Uterus (tissue), 3 donors: ENCODE measurements at regions not wholly inside any gene's neighbourhood (a gene's known extent, or its start where the extent isn't known, plus 50 kb on each side); places are given as distances from the start of the nearest gene placed in this dataset.

Experiments used
- DNase-seq, 2 donors: peaks; one replicate each; pipeline ENCODE4 v3.0.0-alpha.2; 2019 to 2020
- H3K27ac ChIP-seq, 2 donors: fragments of 200-600 bp; sonication (generic); 1 replicate in 1 of 2; 2 replicates in 1 of 2; pipeline ENCODE4 v1.5.1; 2016 to 2018
- H3K27me3 ChIP-seq, 2 donors: fragments of 200-600 bp; sonication (generic); one replicate each; pipeline ENCODE4 v1.5.1; 2018 to 2019; ENCODE audit warnings: control low read depth in 1 of 2
- H3K36me3 ChIP-seq, 2 donors: fragments of 200-600 bp; sonication (generic); one replicate each; pipeline ENCODE4 v1.5.1; 2019; ENCODE audit warnings: control low read depth in 1 of 2
- H3K4me1 ChIP-seq, 2 donors: fragments of 200-600 bp; sonication (generic); one replicate each; pipeline ENCODE4 v1.5.1; 2018 to 2019; ENCODE audit warnings: control low read depth in 1 of 2
- H3K4me3 ChIP-seq, 2 donors: fragments of 200-600 bp; sonication (generic); 1 replicate in 1 of 2; 2 replicates in 1 of 2; pipeline ENCODE4 v1.5.1; 2018 to 2019; ENCODE audit warnings: mild to moderate bottlenecking in 1 of 2
- H3K9me3 ChIP-seq, 2 donors: fragments of 200-600 bp; sonication (generic); one replicate each; pipeline ENCODE4 v1.5.1; 2019; ENCODE audit warnings: control low read depth in 1 of 2
- CTCF ChIP-seq, 4 experiments: fragments of 200-600 bp in 2 of 4; fragments of 450-650 bp in 2 of 4; sonication (generic) in 2 of 4; IDR thresholded peaks; one replicate each; pipeline ENCODE4 v1.5.1; 2016 to 2019; ENCODE audit warnings: antibody characterized with exemption in 4 of 4, mild to moderate bottlenecking in 2 of 4, moderate library complexity in 1 of 4
- POLR2A ChIP-seq, 2 donors: fragments of 450-650 bp; IDR thresholded peaks; one replicate each; pipeline ENCODE4 v1.6.1; 2016; ENCODE audit warnings: antibody characterized with exemption in 2 of 2, mild to moderate bottlenecking in 1 of 2, moderate library complexity in 1 of 2
- intact Hi-C: fragments of 100-400 bp; cut with DNase I; formaldehyde crosslinking; loops from one replicate; pipeline ENCODE4 v1.15.1; 2023; ENCODE audit warnings: low total_unique reads
- donor health status: DM: yes; HTN: yes; CAD: no.

- intact Hi-C loops, result no loop called here
- H3K27ac ChIP-seq, result no peak overlapping the region
Measured at GRCh38 chr14:22388669-22389595, 200.1 kb downstream of the DAD1 start.

DNA sequence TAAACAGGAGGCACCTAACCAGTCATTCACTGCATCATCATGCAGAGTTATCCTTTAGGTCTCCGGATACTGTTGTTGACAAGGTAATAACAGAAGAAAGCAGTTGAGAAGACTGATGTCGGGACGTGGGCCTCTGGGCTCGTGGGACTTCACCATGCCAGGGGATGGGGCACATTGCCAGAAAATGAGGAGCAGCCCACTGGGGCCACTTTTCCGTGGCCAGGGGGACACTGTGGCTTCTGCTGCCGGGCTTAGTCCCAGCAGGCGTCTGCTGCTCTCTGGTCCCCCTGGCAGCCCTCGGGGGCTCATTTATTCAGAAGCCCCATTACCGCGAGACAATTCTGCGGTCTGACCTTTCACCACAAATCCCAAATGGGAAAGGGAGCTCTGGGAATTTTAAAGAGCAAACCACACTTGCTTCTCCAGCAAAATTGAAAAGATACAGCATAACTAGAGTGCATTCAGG is 201.2 kb downstream of the DAD1 start:
- no peaks in the 10 kb centered on the region for H3K9me3 ChIP-seq
- DNase-seq, result no peak
- H3K4me1 ChIP-seq, result no peaks in the 10 kb centered on the region
- intact Hi-C loops, result no loop called here
- H3K27ac ChIP-seq, result no peak overlapping the region
- H3K36me3 ChIP-seq, result no peaks in the 10 kb centered on the region
- TF ChIP-seq POLR2A (IDR thresholded peaks at IDR 0.05), result no peak
- TF ChIP-seq CTCF (IDR thresholded peaks at IDR 0.05), result no peak
- H3K27me3 ChIP-seq, result no peaks in the 10 kb centered on the region
- no peak overlapping the region for H3K4me3 ChIP-seq

More at GRCh38 chr14:22388669-22389595, 200.1 kb downstream of the DAD1 start:
- Histone ChIP-seq H3K9me3 (no peaks in the 10 kb centered on the region), H3K4me3 (no peak overlapping the region), H3K4me1 (no peaks in the 10 kb centered on the region), H3K36me3 (no peaks in the 10 kb centered on the region), H3K27me3 (no peaks in the 10 kb centered on the region)
- peak in 1 of 2 donors; percentile 34 for DNase-seq
- TF ChIP-seq POLR2A (IDR thresholded peaks at IDR 0.05) (no peak), CTCF (IDR thresholded peaks at IDR 0.05) (no peak)

GRCh38 chr14:22386924-22387775 is 201.9 kb downstream of the DAD1 start:
- intact Hi-C loops, result no loop called here
- Histone ChIP-seq H3K4me1 (no peaks in the 10 kb centered on the region), H3K36me3 (no peaks in the 10 kb centered on the region), H3K9me3 (no peaks in the 10 kb centered on the region), H3K27ac (no peak overlapping the region), H3K27me3 (no peaks in the 10 kb centered on the region), H3K4me3 (no peak overlapping the region)
- TF ChIP-seq CTCF (IDR thresholded peaks at IDR 0.05) (peak; percentile 78 to 87 (median 82)), POLR2A (IDR thresholded peaks at IDR 0.05) (no peak)
- peak; percentile 68 to 85 for DNase-seq

DNA sequence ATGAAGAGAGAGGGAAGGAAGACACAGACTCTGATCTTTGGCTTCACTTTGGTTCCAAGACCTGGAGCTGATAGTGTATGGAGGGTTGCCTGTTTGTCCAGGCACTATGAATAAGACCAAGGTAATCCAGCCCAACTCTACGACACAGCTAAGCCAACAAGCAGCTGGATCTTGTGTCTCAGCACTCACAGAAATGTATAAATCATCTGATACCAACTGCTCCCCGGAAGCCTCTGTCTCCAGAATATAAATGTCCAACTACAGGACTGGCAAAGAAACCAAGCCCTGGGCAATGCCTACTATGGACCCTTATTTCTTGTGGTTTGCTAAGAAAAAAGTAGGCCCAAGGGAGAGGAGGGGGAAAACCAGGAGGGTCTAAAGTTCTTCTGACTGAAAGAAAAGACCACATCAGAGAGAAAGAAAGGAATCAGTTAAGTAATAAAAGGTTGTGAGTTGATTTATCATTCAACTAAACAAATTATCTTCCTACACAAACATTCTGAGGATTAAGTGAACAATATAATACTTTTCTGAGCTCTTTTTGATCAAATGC is 204.0 kb downstream of the DAD1 start:
- Histone ChIP-seq H3K36me3 (no peaks in the 10 kb centered on the region), H3K27ac (no peak overlapping the region), H3K9me3 (no peaks in the 10 kb centered on the region), H3K27me3 (no peaks in the 10 kb centered on the region), H3K4me3 (no peak overlapping the region), H3K4me1 (no peaks in the 10 kb centered on the region)
- TF ChIP-seq CTCF (IDR thresholded peaks at IDR 0.05), result no peak
- no peak for TF ChIP-seq POLR2A (IDR thresholded peaks at IDR 0.05)
- intact Hi-C loops, result no loop called here
- DNase-seq, result no peak
